H1 (cell line): ENCODE measurements at regions not wholly inside any gene's neighbourhood (a gene's known extent, or its start where the extent isn't known, plus 50 kb on each side); places are given as distances from the start of the nearest gene placed in this dataset.

Experiments used
- CTCF ChIA-PET: fragments of 300-600 bp; sonication (Branson Sonifier 250); formaldehyde crosslinking; loops from one replicate; lab custom pipeline; 2021; ENCODE audit not compliant: partially characterized antibody; lab: Charles Lee
- POLR2A ChIA-PET: fragments of 300-600 bp; sonication (Branson Sonifier 250); formaldehyde crosslinking; loops from one replicate; lab custom pipeline; 2021; ENCODE audit warnings: inconsistent platforms; ENCODE audit not compliant: partially characterized antibody; lab: Charles Lee
- DNase-seq, 2 experiments: peaks; one replicate each; pipeline versions ENCODE4 v3.0.0 to v3.0.0-alpha.2; 2010 to 2022; ENCODE audit warnings: low spot score in 2 of 2, low read depth in 1 of 2, mixed read lengths in 1 of 2
- FAIRE-seq: peaks from 2 replicates; lab custom pipeline; 2011; peaks lifted over from hg19 to GRCh38; lab: Jason Lieb, UNC
- H2AFZ ChIP-seq: 2 replicates; pipeline ENCODE4 v1.8.1; 2012; ENCODE audit warnings: low read length, inconsistent platforms
- H2AK5ac ChIP-seq: 2 replicates; pipeline ENCODE4 v1.6.1; 2013; ENCODE audit warnings: low read depth, low read length
- H2BK120ac ChIP-seq: replicated peaks from 2 replicates; pipeline ENCODE3; 2013; ENCODE audit warnings: low read depth, low read length, inconsistent platforms
- H2BK12ac ChIP-seq: 2 replicates; pipeline ENCODE4 v1.6.1; 2013; ENCODE audit warnings: low read depth, low read length
- H2BK15ac ChIP-seq: 2 replicates; pipeline ENCODE4 v1.6.1; 2013; ENCODE audit warnings: low read length
- H2BK20ac ChIP-seq: 2 replicates; pipeline ENCODE4 v1.6.1; 2013; ENCODE audit warnings: low read length
- H2BK5ac ChIP-seq: 2 replicates; pipeline ENCODE4 v1.6.1; 2013; ENCODE audit warnings: low read depth, low read length
- H3K14ac ChIP-seq: 2 replicates; pipeline ENCODE4 v1.6.1; 2013; ENCODE audit warnings: inconsistent platforms; ENCODE audit not compliant: insufficient read length
- H3K18ac ChIP-seq: 2 replicates; pipeline ENCODE4 v1.6.1; 2013; ENCODE audit warnings: low read length; ENCODE audit errors: extremely low read depth
- H3K23ac ChIP-seq: 2 replicates; pipeline ENCODE4 v1.6.1; 2013; ENCODE audit warnings: inconsistent platforms; ENCODE audit not compliant: insufficient read length
- H3K23me2 ChIP-seq: 2 replicates; pipeline ENCODE4 v1.6.1; 2013; ENCODE audit warnings: low read depth, low read length
- H3K27ac ChIP-seq: 2 replicates; pipeline ENCODE4 v1.6.1; 2011; ENCODE audit warnings: low read depth, low read length, inconsistent platforms
- H3K27me3 ChIP-seq, 4 experiments: replicated peaks in 1 of 4; 1 replicate in 1 of 4; 2 replicates in 3 of 4; pipeline versions ENCODE4 v1.6.1 to v1.8.1; 2011 to 2013; ENCODE audit warnings: low read length in 3 of 4, mild to moderate bottlenecking in 3 of 4, inconsistent platforms in 2 of 4, mixed read lengths in 2 of 4, moderate library complexity in 1 of 4; ENCODE audit not compliant: control insufficient read depth in 3 of 4, insufficient read depth in 3 of 4; ENCODE audit errors: extremely low read depth in 1 of 4
- H3K36me3 ChIP-seq, 4 experiments: 2 replicates each; pipeline versions ENCODE4 v1.6.1 to v1.8.1; 2011 to 2013; ENCODE audit warnings: mild to moderate bottlenecking in 4 of 4, low read length in 3 of 4, moderate library complexity in 2 of 4, control low read depth in 1 of 4, inconsistent platforms in 1 of 4; ENCODE audit not compliant: insufficient read depth in 4 of 4, control insufficient read depth in 2 of 4
- H3K4ac ChIP-seq: replicated peaks from 2 replicates; pipeline ENCODE3; 2013; ENCODE audit warnings: low read length, low read depth, mixed read lengths, inconsistent platforms; ENCODE audit not compliant: insufficient read length
- H3K4me1 ChIP-seq, 4 experiments: replicated peaks in 1 of 4; 1 replicate in 1 of 4; 2 replicates in 3 of 4; pipeline versions ENCODE4 v1.6.1 to v1.8.1; 2011 to 2013; ENCODE audit warnings: low read length in 3 of 4, inconsistent platforms in 2 of 4, mixed read lengths in 1 of 4; ENCODE audit not compliant: insufficient read depth in 4 of 4, control insufficient read depth in 3 of 4
- H3K4me2 ChIP-seq, 2 experiments: 2 replicates each; pipeline versions ENCODE4 v1.6.1 to v1.8.1; 2011 to 2013; ENCODE audit warnings: low read depth in 2 of 2, low read length in 2 of 2, control low read depth in 1 of 2, inconsistent platforms in 1 of 2, mild to moderate bottlenecking in 1 of 2; ENCODE audit not compliant: insufficient read depth in 1 of 2
- H3K4me3 ChIP-seq, 4 experiments: fragments of 200-600, 300-600 bp in 1 of 4; sonication (generic), shearing (Covaris generic), sonication (Bioruptor Twin) in 1 of 4; 2 replicates each; pipeline versions ENCODE4 v1.5.1 to v1.8.1; 2011 to 2016; ENCODE audit warnings: low read length in 4 of 4, low read depth in 3 of 4, control low read depth in 2 of 4, inconsistent platforms in 2 of 4, mild to moderate bottlenecking in 2 of 4, mixed read lengths in 1 of 4, moderate library complexity in 1 of 4; ENCODE audit not compliant: insufficient read depth in 2 of 4; ENCODE audit errors: extremely low read depth in 1 of 4
- H3K56ac ChIP-seq: replicated peaks from 2 replicates; pipeline ENCODE3; 2013; ENCODE audit warnings: low read depth, mild to moderate bottlenecking, mixed read lengths, low read length, inconsistent platforms; ENCODE audit not compliant: insufficient read length
- H3K79me1 ChIP-seq: 2 replicates; pipeline ENCODE4 v1.6.1; 2013; ENCODE audit warnings: low read depth, low read length, control low read depth
- H3K79me2 ChIP-seq, 2 experiments: 2 replicates each; pipeline versions ENCODE4 v1.6.1 to v1.8.1; 2012 to 2013; ENCODE audit warnings: low read length in 2 of 2, mild to moderate bottlenecking in 2 of 2, inconsistent platforms in 1 of 2; ENCODE audit not compliant: insufficient read depth in 2 of 2, control insufficient read depth in 1 of 2
- H3K9ac ChIP-seq, 4 experiments: replicated peaks in 1 of 4; 1 replicate in 1 of 4; 2 replicates in 3 of 4; pipeline versions ENCODE4 v1.6.1 to v1.8.1; 2011 to 2013; ENCODE audit warnings: low read depth in 3 of 4, low read length in 3 of 4, control low read depth in 2 of 4, mild to moderate bottlenecking in 2 of 4, moderate library complexity in 2 of 4, inconsistent platforms in 1 of 4; ENCODE audit errors: extremely low read depth in 1 of 4
- H3K9me3 ChIP-seq, 2 experiments: 2 replicates each; pipeline versions ENCODE4 v1.6.1 to v1.8.1; 2012 to 2013; ENCODE audit warnings: mild to moderate bottlenecking in 2 of 2, moderate library complexity in 2 of 2, control low read depth in 1 of 2, inconsistent platforms in 1 of 2, low read depth in 1 of 2, low read length in 1 of 2, mixed read lengths in 1 of 2; ENCODE audit not compliant: insufficient read depth in 2 of 2
- H4K20me1 ChIP-seq, 2 experiments: replicated peaks in 1 of 2; 2 replicates each; pipeline versions ENCODE3 to v1.8.1; 2011 to 2013; ENCODE audit warnings: inconsistent platforms in 2 of 2, low read length in 2 of 2, mild to moderate bottlenecking in 1 of 2; ENCODE audit not compliant: insufficient read depth in 2 of 2, control insufficient read depth in 1 of 2
- H4K5ac ChIP-seq: 2 replicates; pipeline ENCODE4 v1.6.1; 2013; ENCODE audit warnings: low read length, low read depth, mixed read lengths, inconsistent platforms; ENCODE audit not compliant: insufficient read length
- H4K8ac ChIP-seq: 2 replicates; pipeline ENCODE4 v1.8.0; 2013; ENCODE audit warnings: mild to moderate bottlenecking, moderate library complexity, low read length, inconsistent platforms; ENCODE audit not compliant: insufficient read depth; ENCODE audit errors: extremely low read depth
- H4K91ac ChIP-seq: replicated peaks from 2 replicates; pipeline ENCODE3; 2013; ENCODE audit warnings: low read length, mixed read lengths, inconsistent platforms; ENCODE audit not compliant: insufficient read length
- FOSL1 ChIP-seq: IDR thresholded peaks from 2 replicates; pipeline ENCODE4 v1.6.1; 2011; ENCODE audit warnings: mild to moderate bottlenecking, low read depth, low read length, moderate library complexity; ENCODE audit not compliant: insufficient read depth
- KDM5A ChIP-seq: fragments of 200-600 bp; IDR thresholded peaks from 2 replicates; pipeline ENCODE4 v1.7.1; 2012; ENCODE audit warnings: mild to moderate bottlenecking, low read length, inconsistent platforms, mixed read lengths
- RAD21 ChIP-seq, 2 experiments: IDR thresholded peaks in 1 of 2; conservative IDR thresholded peaks in 1 of 2; 2 replicates each; pipeline ENCODE4 v1.6.1; 2011; ENCODE audit warnings: low read depth in 2 of 2, low read length in 2 of 2, improper control_type of control experiment in 1 of 2, inconsistent platforms in 1 of 2, mild to moderate bottlenecking in 1 of 2, moderate library complexity in 1 of 2
- ZNF274 ChIP-seq: IDR thresholded peaks from 2 replicates; pipeline ENCODE4 v1.7.0; 2012; ENCODE audit warnings: low read length, borderline replicate concordance; ENCODE audit errors: extremely low read depth
- WGBS, 2 experiments: shearing (Covaris generic) in 1 of 2; methylation state at CpG; one replicate each; pipeline versions ENCODE4 v1.1.6 to v1.1.7; 2013 to 2015; ENCODE audit warnings: low lambda C conversion rate in 2 of 2, mixed read lengths in 2 of 2, inconsistent platforms in 1 of 2, low coverage in 1 of 2, missing lambda C conversion rate in 1 of 2; ENCODE audit not compliant: insufficient replicate concordance in 2 of 2, insufficient coverage in 1 of 2, insufficient read length in 1 of 2; ENCODE audit errors: extremely low coverage in 1 of 2, missing lambda C conversion rate in 1 of 2; 5-methylcytosine and 5-hydroxymethylcytosine counted together

DNA sequence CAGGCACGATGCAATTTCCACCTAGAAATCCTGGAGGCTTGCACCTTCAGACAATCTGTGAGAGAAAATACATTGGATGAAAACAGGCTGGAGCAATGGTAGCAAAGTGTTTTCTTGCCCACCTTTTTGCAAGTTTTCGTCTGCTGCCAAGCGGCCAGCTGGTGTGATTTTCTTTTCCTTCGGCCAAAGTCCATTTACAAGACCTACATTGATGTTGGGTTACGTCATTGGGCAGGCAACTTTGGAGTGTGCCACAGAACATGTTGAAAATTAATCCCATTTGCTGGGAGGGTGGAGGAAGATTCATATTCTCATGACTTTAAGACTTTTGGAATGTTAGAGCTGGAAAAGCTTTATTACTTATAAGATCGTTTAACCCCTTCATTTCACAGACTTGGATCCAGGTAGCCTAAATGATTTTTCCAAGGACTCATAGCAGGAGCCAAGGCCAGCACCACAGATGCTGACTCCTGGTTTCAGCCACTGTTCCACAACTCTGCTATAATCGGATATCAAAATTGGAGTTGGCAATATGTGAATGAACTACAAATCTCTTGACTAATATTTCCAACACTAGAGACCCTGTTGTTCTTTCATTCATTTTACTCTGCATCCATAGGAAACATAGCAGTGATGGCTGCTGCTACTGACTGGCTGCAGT is 352.1 kb downstream of the RND3 start:
- no peak overlapping the region for H3K18ac ChIP-seq
- H3K4me2 ChIP-seq, result no peak overlapping the region
- H4K91ac ChIP-seq, result no peak overlapping the region
- H3K79me2 ChIP-seq, result no peaks in the 10 kb centered on the region
- WGBS, 2 experiments, result 93% methylated on average over 7 of the region's 7 CpGs; no CpG with 5 or more reads in 1 of the 2 experiments
- POLR2A ChIA-PET, result no interaction called here
- H2AFZ ChIP-seq, result no peak overlapping the region
- no peak overlapping the region for H3K23ac ChIP-seq
- no peak for FAIRE-seq
- no peak for DNase-seq
- H3K4me1 ChIP-seq, result peaks cover 0 to 3% (median 0%) of the 10 kb centered on the region in 4 experiments; a peak in 1 of 7 replicates
- TF ChIP-seq KDM5A (no peak), ZNF274 (no peak), FOSL1 (no peak), RAD21 (IDR thresholded peaks at IDR 0.05 in 1 of 2, conservative IDR thresholded peaks at IDR 0.05 in 1 of 2; ENCODE audit: low read depth in 2 of 2, low read length in 2 of 2) (no peak)
- TF ChIP-seq, all 59 proteins: peak for 0
- Histone ChIP-seq H2BK5ac (no peak overlapping the region), H3K36me3 (no peaks in the 10 kb centered on the region), H4K5ac (no peak overlapping the region), H2BK15ac (no peak overlapping the region), H3K23me2 (no peaks in the 10 kb centered on the region), H2BK20ac (no peak overlapping the region), H2AK5ac (no peak overlapping the region), H2BK12ac (no peak overlapping the region), H3K9ac (no peak overlapping the region), H3K14ac (no peak overlapping the region), H3K9me3 (no peaks in the 10 kb centered on the region), H3K56ac (no peak overlapping the region), H3K27ac (no peak overlapping the region), H3K4ac (no peak overlapping the region), H3K27me3 (no peaks in the 10 kb centered on the region), H2BK120ac (no peak overlapping the region), H4K20me1 (no peaks in the 10 kb centered on the region), H3K4me3 (no peak overlapping the region), H3K79me1 (no peaks in the 10 kb centered on the region), H4K8ac (no peak overlapping the region)
- CTCF ChIA-PET, result interaction anchor here (1.2 to 1.4 kb wide), 2 partner anchors 11 to 16 kb away, joined by 3 to 4 read pairs; no protein-coding TSS in a partner anchor
